Stimulated activated CD4-positive, alpha-beta T cell treated with anti-CD3 and anti-CD28 coated beads, Interleukin-2, amount 100 ng/mL, for 24 hours (primary cell): ENCODE measurements at regions not wholly inside any gene's neighbourhood (a gene's known extent, or its start where the extent isn't known, plus 50 kb on each side); places are given as distances from the start of the nearest gene placed in this dataset.
A peak's percentile ranks its signal among the peaks of the same experiment; 100 is the strongest.
"Not testable (repeated sequence)": the region's sequence is repeated elsewhere in the genome, so short reads cannot be mapped to it uniquely, and the experiment has no call there.

ENCODE experiments used
- DNase-seq, 2 donors: peaks; one replicate each; pipeline ENCODE4 v3.0.0-alpha.2; 2020

DNA sequence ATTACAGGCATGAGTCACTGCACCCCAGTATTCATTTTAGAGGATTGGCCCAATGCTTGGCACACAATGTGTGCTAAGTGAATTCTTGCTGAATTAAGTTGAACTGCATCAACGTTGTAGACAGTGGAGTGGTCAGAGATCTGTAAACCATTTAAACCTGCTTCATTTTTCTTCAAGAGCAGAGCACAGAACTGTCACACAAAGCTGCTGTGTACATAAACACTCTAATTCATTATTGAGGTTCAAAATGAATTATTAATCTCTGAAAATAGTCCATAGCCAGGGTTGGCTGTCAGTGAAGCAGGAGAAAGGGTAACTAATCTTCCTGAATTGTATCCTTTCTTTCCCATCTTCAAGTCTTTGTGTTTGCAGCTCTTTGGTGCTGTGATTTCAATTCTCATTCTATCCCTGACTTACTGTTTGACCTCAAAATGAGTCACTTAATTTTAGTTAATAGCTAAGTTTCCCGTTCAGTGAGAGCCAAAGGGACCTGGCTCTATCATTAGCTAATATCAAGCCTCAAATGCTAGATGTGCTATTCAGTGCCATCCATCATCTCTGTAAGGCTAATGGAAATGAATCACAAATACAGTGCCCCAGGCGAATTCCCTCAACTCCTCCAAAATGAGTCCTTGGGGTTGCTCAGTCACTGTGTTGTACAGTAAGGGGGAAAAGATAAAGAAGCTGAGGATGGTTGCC, 77.0 kb upstream of the TSC22D1 start:
- no peak for DNase-seq

DNA sequence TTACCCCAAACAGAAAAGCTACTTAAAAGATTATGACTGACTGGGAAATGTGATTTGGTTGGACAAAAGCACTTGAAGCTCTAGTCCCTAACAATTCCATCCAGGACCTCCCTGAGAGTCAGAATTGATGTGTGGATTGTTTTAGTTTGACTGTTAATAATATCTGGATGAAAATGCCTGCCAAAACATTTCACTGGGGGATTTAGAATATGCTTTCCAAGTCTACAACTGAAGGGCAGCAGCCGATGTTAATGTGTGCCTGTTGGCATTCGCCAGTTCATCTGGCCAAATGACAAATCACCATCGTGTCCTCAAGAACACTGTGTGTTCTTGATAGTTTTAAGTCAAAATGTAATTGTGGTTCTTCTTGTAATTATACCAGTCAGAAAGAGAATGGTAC, 76.0 kb upstream of the TSC22D1 start:
- DNase-seq, result no peak

DNA sequence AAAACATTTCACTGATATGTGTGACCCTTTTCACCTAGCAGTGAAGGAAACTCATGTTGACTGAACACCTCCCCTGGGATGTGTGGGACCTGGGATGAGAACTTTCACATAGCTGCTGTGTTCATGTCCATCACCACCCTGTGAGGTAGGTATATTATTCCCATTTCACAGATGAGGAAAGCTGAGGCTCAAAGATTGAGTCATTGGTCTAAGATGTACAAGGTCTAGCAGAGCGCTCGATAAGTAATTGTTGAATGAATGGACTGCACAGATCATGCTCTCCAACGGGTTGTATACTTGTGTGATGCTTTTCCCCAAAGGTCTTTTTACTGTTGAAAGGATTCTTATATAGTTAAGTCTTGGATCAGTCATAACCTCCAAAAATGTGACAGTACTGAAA, 75.6 kb upstream of the TSC22D1 start:
- no peak for DNase-seq

DNA sequence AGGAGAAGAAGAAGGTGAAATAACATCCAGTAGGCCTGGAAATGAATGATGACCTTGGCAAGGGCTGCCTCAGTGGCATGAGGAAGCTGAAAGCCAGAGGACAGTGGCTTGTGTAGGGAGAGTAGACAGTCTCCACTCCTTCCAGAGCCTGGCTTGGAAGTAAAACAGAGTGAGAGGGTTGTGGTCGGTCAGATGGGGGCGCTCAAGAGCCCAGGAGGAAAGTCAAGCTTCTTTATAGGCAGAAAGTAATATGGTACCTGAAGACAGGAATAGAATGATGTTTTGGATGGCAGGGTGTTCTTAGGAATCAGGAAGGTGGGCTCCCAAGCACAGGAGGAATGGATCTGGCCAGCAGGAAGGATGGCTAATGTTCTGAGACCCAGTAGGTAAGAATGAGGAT, 75.1 kb upstream of the TSC22D1 start:
- DNase-seq, result no peak

DNA sequence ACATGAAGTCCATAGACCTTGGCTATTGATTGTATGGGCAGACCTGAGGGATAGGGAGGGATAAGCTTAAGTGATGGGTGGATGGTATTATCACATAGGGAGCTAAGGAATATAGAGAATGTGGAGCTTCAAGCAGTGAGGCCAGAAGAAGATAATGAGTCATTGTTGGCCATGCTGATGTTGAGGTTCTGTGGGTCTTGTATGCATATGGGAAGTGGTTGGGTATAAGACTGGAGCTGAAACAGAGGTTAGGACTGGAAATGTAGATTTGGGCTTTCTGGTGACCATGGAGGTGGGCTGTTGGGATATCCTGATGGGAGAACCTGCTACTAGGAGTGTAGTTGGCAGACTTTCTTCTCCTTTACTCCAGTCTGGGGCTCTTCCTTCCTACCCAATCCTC, 73.7 kb upstream of the TSC22D1 start:
- no peak for DNase-seq

DNA sequence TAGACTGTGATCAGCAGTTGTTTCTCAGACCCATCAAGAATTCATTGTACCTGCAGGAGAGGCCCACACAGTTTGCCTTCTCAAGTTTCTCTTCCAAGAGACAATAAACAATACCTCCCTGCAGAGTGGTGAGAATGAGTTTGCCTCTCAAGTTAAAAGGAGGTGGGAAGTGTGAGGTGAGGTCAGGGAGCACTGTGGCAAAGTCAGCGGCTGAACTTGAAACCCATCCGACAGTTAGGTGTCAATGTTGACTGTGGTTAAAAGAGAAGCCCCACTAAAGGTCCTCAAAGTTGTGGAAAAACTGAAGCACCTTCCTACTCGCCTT, 72.9 kb upstream of the TSC22D1 start:
- DNase-seq, result peak; percentile 28 to 46

DNA sequence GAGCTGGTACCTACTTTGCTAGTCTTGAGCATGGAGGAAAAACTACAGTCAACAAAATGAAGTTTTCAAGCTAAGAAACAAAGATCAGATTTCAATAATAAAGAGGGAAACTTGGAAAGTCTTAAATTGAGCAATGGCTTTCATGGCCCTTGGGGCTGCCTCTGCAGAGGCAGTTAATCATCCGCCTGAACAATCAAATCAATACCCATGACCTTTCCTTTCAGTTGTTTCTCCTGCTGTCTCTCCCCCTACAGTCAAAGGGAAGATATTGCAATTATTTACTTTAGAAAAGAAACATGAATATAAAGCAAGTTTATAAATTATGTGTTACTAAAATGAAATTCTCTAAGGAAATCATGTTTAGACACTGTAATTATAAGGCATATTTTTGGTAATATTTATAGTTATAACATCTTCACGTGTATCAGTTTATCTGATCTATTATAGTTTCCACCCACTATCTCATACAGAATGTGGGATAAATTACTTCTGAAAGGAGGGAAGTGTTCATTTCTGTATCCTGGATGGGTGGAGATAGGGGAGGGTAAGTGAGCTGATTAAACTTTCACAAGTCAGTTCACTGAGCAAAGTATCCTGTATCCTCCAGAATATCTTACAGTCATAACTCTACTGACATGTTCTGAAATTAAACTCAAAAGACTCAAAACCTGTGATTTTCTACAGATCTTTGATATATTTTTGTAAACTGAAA, 72.4 kb upstream of the TSC22D1 start:
- peak in 1 of 2 donors; percentile 4 for DNase-seq

DNA sequence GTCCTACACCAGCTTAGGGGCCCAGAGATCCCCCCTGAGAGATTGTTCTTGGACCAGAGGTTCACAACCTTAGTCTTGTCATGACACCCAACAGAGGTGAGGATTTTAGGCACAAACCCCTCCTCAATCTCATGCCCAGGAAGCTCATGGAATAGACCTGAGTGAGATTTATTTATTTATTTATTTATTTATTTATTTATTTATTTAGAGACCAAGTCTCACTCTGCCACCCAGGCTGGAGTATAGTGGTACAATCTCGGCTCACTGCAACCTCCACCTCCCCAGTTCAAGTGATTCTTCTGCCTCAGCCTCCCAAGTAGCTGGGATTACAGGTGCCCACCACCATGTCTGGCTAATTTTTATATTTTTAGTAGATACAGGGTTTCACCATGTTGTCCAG, 71.4 kb upstream of the TSC22D1 start:
- DNase-seq, result not testable (repeated sequence)

DNA sequence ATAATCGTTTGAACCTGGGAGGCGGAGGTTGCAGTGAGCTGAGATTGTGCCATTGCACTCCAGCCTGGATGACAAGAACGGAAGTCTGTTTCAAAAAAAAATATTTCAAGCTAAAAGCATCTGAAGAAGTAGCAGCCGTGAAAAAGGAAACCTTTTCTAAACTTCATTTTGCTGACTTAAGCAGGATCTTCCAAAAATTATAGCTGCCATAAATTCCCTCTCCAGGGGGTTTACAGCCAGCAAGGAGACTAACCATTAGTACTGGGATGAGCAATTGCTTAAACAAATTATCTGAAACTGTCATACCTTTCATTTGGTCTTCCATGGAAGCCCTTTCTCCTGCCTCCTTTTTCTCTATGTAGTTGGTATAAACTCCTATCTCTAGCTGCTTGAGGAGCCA, 69.9 kb upstream of the TSC22D1 start:
- no peak for DNase-seq

DNA sequence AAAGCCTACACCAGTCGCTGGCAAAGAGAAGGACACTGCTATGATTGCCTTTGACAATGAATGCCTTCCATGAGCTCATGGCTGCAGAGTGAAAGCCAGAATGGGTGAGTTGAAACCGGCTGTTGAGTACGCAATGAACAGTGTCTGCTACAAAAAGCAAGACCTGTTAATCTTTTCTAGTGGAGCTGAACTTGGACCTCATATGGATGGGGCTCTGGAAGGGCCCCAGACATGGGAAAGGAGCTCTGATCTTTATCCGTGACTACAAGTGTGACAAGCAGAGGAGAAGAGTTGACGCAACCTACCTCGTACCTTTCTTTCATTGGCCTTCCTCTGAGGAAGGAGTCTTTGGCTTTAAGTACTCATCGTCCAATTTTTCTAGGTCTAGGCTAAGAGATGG, 67.1 kb upstream of the TSC22D1 start:
- no peak for DNase-seq

DNA sequence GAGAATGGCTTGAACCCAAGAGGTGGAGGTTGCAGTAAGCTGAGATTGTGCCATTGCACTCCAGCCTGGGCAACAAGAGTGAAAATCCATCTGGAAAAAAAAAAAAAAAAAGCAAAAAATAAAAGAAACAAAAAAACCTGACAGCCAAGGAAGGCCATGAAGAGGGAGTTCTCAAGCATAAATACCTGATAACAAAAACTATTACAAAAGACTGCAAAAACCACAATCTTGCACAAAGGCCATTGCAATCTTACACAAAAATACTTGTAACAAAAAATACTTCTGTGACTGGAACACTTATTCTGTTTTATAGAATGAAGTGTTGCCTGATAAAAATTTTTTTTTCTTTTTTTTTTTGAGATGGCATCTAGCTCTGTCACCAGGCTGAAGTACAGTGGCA, 61.5 kb upstream of the TSC22D1 start:
- no peak for DNase-seq

DNA sequence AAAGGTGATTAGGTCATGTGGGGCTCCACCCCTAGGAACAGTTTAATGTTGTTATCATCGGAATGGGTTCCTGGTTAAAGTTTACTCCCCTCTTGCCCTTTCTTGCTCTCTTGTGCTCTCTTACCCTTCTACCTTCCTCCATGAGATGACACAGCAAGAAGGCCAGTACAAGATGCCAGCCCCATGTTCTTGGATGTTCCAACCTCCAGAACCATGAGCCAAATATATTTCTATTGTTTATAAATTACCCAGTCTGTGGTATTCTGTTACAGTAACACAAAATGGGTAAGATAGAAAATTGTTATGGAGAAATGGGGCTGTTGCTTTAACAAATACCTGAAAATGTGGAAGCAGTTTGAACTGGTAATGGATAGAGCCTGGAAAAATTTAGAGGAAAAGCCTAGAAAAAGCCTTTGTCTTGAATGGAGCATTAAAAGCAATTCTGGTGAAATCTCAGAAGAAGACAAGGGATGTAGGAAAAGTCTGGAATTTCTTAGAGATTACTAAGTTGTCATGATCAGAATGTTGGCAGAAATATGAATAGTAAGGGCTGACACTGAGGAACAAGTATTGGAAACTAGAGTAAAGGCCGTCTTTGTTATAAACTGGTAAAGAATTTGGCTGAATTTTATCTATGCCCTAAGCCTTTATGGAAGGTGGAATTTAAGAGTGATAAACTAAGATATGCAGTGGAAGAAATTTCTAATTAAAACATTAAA, 53.5 kb upstream of the TSC22D1 start:
- DNase-seq, result no peak

DNA sequence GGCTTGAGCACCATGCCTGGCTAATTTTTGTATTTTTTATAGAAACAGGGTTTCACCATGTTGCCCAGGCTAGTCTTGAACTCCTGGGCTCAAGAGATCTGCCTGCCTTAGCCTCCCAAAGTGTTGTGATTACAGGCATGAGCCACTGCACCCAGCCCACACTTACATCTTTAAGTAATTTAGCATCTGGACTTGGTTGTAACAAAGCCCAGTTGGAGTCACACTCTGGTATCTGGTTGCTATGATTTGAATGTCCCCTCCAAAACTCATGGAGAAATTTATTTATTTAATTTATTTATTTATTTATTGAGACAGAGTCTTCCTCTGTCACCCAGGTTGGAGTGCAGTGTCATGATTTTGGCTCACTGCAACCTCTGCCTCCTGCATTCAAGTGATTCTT, 52.7 kb upstream of the TSC22D1 start:
- not testable (repeated sequence) for DNase-seq

DNA sequence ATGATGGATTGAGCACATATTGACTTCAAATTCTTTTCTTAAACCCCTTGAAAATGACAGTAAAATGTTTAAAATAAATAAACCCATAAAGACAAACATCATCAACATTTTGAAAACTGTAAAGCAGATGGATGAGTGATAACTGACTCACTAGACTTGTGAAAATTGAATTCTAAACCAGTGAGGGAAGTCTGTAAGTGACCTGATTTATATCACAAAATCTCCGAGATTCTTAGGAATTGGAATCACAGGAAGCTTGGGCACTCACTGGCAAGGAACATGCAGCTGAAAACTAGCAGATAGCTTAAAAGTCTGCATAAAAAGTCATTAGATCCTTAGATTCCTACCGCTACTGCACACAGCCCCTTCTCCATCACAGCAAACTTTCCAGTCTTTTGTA, 51.3 kb upstream of the TSC22D1 start:
- no peak for DNase-seq

DNA sequence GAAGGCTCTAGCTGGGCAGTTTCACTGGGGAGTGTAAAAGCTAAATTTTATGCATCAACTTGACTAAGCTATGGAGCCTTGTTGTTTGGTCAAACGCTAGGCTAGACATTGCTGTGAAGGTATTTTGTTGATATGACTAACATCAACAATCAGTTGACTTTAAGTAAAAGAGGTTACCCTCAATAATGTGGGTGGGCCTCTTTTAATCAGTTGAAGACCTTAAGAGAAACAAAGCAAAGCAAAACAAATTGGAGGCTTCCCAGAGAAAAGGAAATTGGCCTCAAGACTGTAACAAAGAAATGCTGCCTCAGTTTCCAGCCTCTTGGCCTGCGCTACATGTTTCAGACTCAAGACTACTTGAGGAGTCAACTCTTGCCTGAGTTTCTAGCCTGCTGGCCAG, 50.0 kb upstream of the TSC22D1 start:
- no peak for DNase-seq
